ENCODE measurements at regions not wholly inside any gene's neighbourhood (a gene's known extent, or its start where the extent isn't known, plus 50 kb on each side); places are given as distances from the start of the nearest gene placed in this dataset.
"Not testable (repeated sequence)": the region's sequence is repeated elsewhere in the genome, so short reads cannot be mapped to it uniquely, and the experiment has no call there.

- DNase-seq: not testable (repeated sequence)
Observed at GRCh38 chr14:105991677-105992076, 465.3 kb downstream of the TMEM121 start.

- DNase-seq: peak in 1 of 2 donors; percentile 19
Observed at GRCh38 chr14:105993814-105994213, 467.4 kb downstream of the TMEM121 start.

GRCh38 chr14:105995011-105995710 is 468.8 kb downstream of the TMEM121 start:
- DNase-seq: not testable (repeated sequence)

DNA sequence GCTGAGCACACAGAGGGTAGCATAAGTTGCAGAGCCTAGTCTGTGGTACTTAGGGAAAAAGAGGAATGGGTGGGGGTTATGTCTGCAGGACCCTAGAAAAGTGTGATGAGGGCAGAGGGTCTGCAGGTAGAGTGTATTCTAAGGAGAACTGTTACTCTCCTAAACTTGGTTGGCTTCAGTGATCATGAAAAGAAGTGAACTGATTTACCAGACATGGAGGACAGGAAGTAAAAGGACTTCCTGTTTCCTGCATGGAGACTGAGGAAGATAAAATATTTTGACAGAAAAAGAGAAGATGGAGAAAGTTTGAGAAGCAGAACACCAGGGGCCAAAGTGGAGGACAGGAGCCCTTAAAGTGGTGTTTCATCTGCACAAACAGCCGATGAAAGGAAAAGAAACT is 472.2 kb downstream of the TMEM121 start:
- DNase-seq: not testable (repeated sequence)

GRCh38 chr14:105999361-106000028 is 473.1 kb downstream of the TMEM121 start:
- DNase-seq: peak; percentile 86

GRCh38 chr14:106000029-106000511 is 473.7 kb downstream of the TMEM121 start:
- DNase-seq: peak; percentile 27 to 32

- DNase-seq: peak; percentile 17 to 47
Observed at GRCh38 chr14:106001277-106001676, 474.9 kb downstream of the TMEM121 start.

DNA sequence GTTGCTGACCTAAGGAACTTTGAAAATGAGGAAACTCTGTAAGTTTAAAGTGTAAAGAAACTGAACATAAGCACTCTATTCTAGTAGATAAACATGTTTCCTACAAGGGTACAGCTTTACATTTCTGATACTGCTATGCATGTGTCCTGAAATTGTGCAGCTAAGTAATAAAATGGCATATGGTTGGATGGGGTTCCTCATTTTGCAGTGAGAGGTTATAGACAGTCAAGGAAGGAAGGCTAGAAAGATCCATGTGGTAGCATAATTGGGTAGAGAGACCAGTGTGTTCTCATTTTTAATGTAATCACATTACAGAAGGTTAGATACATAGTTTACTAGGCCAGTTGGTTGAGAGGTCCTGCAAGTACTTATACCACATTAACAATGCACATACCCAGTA is 477.0 kb downstream of the TMEM121 start:
- no peak for DNase-seq

DNA sequence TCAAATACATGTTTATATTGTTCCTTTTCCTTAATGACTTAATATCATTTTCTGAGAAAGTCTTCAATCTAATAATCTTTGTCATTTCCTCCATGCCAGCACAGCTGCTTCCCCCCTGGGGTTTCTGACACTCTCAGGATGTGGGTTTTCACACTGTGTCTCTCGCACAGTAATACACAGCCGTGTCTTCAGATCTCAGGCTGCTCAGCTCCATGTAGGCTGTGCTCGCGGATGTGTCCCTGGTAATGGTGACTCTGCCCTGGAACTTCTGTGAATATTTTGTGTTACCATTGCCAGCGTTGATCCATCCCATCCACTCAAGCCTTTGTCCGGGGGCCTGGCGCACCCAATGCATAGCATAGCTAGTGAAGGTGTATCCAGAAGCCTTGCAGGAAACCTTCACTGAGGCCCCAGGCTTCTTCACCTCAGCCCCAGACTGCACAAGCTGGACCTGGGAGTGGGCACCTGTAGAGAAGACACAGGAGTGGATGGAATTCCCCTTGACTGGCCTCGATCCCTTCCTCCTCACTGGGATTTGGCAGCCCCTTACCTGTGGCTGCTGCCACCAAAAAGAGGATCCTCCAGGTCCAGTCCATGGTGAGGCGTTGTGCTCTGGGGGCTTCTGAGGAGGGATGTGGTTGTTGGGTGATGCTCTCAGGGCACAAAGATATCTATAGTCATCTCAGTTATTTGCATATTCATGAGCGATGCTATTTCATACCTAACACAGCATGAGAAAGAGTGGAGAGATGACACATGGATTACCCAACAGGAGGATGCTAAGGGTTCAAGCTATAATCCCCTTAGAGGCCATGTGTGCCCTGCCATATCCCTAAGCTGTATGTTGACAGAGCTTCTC is 478.8 kb downstream of the TMEM121 start:
- peak; percentile 68 to 79 for DNase-seq

GRCh38 chr14:106006043-106006442 is 479.7 kb downstream of the TMEM121 start:
- DNase-seq: peak; percentile 58 to 72

GRCh38 chr14:106006716-106007115 is 480.3 kb downstream of the TMEM121 start:
- not testable (repeated sequence) for DNase-seq

DNA sequence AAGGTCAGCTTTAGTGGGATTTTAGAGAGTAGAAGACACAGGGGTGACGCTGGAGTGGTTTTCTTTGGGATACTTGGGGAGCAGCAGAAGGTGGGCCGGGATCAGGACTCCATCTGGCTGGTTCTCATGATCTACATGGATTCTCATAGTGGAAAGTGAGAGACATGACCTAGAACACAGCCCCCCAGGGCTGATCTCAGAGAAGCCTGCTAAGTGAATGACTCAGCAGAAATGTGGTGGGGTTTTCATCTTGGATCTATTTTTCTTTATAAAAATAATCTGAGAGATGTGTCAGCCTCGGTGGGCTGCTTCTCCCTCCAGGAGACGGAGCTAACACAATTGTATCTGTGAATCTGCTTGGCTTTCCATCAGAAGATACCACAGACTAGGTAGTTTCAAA is 484.4 kb downstream of the TMEM121 start:
- no peak for DNase-seq

DNA sequence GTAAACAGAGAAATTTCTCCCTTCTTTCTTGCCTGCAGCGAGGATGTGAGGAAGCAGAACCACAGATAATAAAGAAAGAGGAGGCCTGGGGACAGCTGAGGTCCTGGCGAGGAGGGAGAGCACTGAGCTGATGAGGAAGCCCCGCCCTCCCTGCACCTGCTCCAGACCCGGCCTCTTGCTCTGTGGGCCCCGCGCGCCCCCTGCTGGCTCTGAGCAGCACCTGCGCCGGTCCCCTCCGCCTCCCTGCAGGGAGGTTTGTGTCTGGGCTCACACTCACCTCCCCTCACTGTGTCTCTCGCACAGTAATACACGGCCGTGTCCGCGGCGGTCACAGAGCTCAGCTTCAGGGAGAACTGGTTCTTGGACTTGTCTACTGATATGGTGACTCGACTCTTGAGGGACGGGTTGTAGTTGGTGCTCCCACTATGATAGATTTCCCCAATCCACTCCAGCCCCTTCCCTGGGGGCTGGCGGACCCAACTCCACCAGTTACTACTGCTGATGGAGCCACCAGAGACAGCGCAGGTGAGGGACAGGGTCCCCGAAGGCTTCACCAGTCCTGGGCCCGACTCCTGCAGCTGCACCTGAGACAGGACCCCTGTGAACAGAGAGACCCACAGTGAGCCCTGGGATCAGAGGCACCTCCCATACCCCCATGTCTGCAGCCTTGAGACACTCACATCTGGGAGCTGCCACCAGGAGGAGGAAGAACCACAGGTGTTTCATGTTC is 485.4 kb downstream of the TMEM121 start:
- DNase-seq: peak; percentile 80 to 82

DNA sequence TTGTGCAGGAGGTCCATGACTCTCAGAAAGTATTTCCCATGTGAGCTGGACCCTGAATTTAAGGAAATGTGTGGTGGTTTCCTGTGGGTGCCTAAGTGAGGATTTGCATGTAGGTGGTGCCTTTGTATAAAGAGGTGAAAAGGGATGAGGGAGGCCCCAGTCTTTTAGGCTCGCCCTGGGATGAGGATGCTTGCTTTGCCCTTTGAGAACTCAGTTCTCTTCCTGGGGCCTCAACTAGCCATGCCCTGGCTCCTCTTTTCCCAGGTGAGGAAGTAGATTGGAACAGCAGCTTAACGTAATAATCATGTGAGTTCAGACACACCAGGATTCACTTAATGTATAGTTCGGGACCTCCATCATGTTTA is 486.0 kb downstream of the TMEM121 start:
- not testable (repeated sequence) for DNase-seq

- DNase-seq: peak in 1 of 2 donors; percentile 52
Observed at GRCh38 chr14:106013879-106014376, 487.5 kb downstream of the TMEM121 start.

DNA sequence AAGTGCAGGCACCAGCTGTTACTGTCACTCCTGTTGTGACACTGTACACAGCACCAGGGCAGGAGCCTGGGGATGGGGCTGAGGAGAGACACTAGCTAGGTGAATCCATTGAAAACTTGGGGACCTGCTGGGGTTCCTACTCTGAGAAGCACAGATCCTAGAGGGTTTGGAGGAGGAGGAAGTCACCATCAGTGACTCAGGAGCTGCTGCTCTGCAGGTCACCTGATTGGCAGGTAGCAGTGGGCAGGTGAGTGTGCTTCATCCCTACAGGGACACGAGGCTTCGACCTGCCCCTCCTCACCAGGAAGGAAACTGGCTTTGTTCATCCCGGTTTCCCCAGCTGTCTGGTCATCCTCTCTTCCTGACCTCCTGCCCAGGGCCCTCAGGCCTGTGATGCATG is 491.6 kb downstream of the TMEM121 start:
- DNase-seq: not testable (repeated sequence)

DNA sequence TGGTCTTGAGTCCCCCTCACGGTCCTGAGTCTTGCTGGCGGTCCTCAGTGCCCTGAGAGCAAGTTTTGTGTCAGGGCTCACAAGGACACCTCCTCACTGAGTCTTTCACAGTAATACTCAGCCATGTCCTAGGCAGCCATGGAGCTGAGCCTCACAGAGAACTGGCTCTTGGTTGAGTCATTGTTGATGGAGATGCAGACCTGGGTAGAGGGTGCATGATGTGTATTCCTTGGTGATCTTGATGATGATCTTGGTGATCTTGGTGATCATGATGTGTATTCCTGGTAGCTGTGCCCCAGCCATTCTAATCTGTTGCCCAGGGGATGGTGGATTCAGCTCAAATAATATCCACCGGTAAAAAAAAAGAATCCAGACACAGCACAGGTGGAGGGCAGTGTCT is 495.4 kb downstream of the TMEM121 start:
- DNase-seq: no peak

GRCh38 chr14:106022648-106023047 is 496.3 kb downstream of the TMEM121 start:
- DNase-seq: not testable (repeated sequence)

GRCh38 chr14:106023411-106023810 is 497.0 kb downstream of the TMEM121 start:
- no peak for DNase-seq

- DNase-seq: peak; percentile 6 to 16
Observed at GRCh38 chr14:106024983-106025604, 498.7 kb downstream of the TMEM121 start.

- no peak for DNase-seq
Observed at GRCh38 chr14:106026026-106026425, 499.6 kb downstream of the TMEM121 start.

DNA sequence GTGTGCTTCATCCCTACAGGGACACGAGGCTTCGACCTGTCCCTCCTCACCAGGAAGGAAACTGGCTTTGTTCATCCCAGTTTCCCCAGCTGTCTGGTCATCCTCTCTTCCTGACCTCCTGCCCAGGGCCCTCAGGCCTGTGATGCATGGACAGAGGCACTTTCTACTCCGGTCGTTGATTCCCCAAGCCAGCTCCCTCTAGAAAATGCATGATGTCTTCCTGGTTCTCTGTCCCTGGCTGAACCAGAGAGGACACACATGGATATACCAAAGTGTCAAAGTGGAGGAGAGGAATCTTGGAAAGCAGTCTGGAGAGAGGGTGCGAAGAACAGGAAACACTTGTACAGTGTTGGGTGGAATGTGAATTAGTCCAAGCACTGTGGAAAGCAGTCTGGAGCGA is 501.4 kb downstream of the TMEM121 start:
- not testable (repeated sequence) for DNase-seq
